OCI-LY7 (cell line): ENCODE measurements at regions not wholly inside any gene's neighbourhood (a gene's known extent, or its start where the extent isn't known, plus 50 kb on each side); places are given as distances from the start of the nearest gene placed in this dataset.

Experiments used
- CTCF ChIP-seq: fragments of 200-600 bp; sonication (generic); conservative IDR thresholded peaks from 2 replicates; pipeline ENCODE4 v1.5.1; 2014; ENCODE audit warnings: mild to moderate bottlenecking, antibody characterized with exemption, low read length, moderate library complexity, mixed read lengths
- EZH2phosphoT487 ChIP-seq: fragments of 200-600 bp; sonication (generic); IDR thresholded peaks from 2 replicates; pipeline ENCODE4 v1.6.1; 2018; ENCODE audit warnings: low read depth, borderline replicate concordance, mild to moderate bottlenecking, mixed run types, antibody characterized with exemption, low read length, moderate library complexity, mixed read lengths

- no peak for TF ChIP-seq CTCF
- no peak for TF ChIP-seq EZH2phosphoT487
Measured at GRCh38 chrX:96002431-96002830, 682.2 kb upstream of the DIAPH2 start.
